GM18867 (cell line): ENCODE measurements at regions not wholly inside any gene's neighbourhood (a gene's known extent, or its start where the extent isn't known, plus 50 kb on each side); places are given as distances from the start of the nearest gene placed in this dataset.

Experiments used
- ATAC-seq: cut with Tn5 transposase; IDR thresholded peaks from one replicate; pipeline ENCODE4 v1.9.1; 2021; ENCODE audit warnings: mild to moderate bottlenecking, moderate library complexity; ENCODE audit not compliant: unreplicated experiment

GRCh38 chr13:50101590-50101989 is 86.3 kb downstream of the KCNRG start:
- ATAC-seq, result no peak

DNA sequence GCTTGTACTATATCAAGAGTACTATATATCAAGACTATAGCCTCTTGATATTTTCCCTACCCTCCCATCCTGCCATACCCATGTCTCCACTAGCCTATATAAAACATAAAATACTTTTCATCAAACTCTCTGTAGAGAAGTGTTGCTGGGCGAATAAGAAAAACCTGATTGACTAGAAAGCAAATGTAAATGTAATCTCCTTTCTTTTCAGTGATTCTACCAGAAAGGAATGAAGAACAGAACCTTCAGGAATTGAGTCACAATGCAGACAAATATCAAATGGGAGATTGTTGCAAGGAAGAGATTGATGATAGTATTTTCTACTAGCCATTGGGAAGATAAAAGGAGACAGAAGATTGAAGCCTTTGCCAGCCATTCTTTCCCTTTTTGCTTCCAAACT is 89.2 kb downstream of the KCNRG start:
- no peak for ATAC-seq

DNA sequence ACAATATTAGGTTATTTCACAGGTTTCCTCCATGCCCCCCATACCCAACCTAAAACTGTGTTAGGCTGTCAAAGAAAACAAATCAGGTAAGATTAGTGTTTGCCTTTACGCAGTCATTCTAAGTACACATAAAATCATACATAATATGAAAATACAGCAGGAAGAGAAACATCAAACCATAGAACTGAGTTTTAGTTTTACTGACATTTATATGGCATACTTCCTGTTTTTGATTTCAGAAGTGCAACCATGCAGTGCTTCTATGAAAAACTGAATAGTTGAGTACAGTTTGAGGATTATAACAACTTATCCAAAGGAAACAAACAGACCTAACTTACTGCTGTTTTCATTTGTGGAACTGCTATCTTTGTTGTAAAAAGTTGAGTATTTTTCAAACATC is 91.3 kb downstream of the KCNRG start:
- peak; percentile 89 for ATAC-seq

DNA sequence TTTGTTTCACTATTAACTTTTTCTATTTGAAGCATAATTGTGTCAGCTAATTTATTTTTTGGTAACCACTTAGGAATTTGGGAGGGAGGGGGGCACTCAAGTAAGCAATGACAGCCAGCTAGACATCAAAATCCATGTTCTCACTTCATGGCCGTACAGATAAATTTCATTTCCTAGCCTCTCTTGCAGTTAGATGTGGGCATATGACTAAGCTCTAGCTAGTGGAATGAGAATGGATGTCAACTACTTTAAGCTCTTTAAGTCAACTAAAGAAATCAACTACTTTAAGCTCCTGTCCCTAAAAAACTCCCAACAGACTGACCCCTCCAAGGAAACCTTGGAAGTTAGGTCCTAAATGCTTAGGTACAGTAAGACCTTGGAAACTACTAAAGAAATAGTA is 92.0 kb downstream of the KCNRG start:
- ATAC-seq, result no peak

DNA sequence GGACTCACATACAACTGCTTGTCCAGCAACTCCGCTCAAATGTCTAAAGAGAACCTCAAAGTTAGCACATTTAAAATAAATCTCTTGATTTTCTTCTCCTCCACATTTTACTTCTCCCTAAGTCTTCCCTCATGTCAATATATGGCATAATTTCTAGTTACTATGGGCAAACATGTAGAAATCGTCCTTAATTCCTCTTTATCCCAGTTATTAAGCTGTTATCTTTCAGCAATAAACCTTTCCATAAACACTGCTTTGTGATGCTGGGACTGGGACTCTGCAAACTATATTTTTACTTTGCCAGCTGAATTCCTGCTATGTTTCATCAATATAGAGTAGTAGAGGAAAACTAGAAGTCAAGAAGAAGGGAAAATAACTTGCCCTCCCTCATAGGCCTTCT is 99.7 kb downstream of the KCNRG start:
- no peak for ATAC-seq

DNA sequence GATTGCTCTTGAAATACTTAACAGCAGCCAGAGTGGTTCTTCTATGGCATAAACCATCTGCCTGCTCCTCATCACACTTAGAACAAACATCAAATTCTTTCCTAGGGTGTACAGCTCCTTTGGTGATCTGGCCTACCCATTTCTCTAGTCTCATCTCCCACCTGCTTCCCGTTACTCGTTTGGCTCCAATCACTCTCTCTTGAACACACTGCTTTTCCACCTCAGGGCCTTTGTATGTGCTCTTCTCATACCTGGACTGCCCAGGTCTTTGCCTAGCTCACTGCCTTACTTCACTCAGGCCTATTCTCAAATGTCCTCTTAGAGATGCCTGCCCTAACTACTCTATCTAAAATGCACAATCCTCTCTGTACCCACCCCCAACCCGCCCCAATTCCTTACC is 100.5 kb downstream of the KCNRG start:
- no peak for ATAC-seq

GRCh38 chr13:50116430-50116973 is 101.3 kb downstream of the KCNRG start:
- no peak for ATAC-seq

DNA sequence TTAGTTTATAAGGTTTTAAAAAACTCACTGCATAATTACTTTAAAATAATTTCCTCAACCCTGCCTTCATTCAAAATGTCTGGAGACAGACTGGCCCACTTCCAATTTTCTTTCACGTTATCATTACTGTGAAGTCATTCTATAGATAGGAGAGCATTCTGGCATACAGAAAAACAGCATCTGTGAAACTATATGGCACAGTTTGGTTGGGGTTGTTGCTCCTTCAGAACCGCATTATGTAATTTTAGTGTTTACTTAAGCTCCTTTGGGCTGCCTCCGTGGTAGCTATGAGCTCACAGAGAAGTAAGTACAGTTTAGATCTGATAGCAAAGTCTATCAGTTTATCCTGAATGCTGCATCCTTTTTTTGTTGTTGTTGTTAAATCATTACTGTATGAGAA is 104.3 kb downstream of the KCNRG start:
- no peak for ATAC-seq

DNA sequence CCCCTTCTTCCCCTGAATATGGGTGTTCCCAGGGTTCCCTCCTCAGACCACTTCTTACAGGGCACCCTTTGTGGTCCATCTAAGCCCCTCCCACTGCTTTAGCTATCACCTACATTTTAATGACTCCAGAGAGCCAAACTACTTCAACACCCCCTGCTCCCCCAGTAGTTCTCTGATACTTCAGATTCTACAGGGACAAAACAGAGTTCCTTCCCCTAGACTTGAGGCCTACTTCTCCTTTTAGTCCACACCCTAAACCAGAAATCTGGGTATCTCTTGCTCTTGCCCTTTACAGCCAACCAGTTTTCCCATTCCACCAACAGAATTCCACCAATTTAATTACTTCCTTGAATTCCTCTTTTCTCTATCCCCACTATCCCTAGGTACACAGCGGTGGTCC is 107.2 kb downstream of the KCNRG start:
- ATAC-seq, result no peak

DNA sequence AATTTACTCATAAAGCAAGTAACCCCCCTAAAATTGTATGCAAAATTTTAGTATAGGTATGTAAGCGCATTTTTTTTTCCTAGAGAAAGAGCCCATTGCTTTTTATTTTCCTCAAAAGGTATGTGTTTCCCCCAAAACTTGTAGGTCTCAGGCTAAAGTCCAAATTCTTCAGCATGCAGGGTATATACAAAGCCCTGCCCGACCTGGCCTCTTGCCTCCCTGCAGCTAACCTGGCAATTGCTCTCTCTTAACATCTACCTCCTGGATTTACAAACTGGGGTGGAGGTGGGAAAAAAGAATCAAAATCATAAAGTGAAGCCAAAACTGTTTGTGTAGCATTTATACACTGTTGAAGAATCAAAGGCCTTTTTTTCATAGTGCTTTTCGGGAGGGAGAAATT is 107.8 kb downstream of the KCNRG start:
- ATAC-seq, result no peak

DNA sequence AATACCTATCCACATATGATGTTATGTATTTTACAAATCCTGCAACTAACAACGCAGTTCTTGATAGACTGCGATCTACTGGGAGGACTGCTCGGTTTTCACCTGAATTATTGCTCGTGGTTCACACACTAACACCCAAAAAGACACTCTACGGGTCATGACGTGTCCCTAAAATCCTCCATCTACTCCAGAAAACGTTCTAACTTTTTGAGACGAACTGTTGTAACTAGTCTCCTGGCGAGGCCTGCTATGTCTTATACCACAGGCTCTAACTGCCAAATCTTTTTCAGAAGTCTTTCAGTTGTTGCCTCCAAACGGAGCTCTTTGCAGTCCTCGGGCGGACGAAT is 108.2 kb downstream of the KCNRG start:
- no peak for ATAC-seq

DNA sequence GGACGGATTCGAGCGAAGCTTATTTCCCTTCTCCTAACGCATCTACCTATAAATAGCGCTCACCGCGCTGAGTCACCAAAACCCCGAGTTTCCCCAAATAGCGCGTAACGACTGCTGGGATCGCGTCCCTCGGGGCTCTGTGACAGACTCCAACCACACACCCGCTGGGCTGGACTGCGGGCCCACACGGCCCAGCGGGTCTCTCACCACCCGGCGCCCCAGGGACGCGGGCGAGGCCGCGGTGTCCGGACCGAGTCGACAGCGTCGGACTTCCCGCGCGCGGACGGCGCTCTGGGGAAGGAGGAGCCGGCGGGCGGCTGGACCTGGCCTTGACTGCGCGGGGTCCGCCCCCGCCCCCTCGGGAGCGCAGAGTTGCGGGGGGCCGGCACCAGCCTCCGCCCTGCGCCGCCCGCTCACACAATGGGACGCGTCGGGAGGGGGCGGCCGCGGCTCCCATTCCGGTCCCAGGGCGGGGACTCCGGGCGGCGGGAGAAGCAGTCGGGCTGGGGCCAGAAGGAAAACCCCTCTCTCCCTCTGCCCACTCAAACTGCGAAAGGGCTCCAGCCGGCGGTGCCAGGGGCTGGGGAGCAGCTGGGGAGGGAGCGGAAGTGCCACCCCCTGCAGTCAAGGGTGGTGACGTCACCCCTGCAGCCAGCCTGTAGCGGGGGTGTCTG is 108.8 kb downstream of the KCNRG start:
- peak; percentile 75 for ATAC-seq

DNA sequence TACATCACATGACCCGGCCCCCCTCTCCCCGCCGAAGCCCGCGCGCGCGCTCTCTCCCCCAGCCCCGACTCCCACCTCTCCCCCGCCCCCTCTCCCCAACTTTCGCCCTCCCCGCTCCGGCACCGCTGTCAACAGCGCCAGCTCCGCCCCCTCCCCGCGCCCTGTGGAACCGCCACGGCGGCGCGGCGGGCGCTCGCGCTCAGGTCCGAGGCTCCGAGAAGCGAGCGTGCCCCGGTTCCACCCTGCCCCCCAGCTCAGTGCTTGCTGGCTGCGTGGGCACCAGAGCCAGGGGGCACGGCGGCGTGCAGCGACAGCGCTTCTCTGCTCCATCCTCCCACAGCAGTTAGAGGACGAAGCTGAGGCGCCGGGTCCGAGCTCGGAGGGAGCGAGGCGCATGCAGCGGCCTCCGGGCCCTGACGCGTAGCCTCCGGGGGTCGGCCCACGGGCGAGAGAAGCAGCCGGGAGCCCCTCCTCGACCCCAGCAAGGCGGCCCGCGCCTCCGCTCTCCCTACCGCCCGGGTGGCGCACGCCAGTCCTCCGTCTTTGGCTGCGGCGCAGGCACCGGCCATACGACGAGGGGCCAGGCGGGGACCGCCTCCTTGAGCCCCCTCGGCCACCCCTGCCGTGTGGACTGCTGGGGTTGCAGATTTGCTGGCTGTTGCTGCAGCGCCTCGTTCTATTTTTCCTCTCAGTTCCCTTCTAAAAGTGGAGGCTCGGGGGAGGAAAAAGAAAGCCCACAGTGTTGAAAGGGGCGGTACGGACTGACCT is 109.5 kb downstream of the KCNRG start:
- peak; percentile 33 for ATAC-seq

DNA sequence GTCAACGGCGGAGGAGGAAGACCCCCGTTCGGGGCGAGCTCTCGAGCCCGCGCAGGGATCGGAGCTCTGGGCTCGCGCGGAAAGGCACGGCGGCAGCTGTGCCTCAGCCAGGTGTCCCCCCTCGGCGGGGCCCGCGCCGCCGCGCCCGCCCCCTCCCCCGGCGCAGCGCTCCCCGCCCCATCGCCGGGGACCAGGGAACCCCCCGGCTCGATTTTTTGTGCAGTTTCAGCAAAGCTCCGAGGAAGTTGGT is 110.0 kb downstream of the KCNRG start:
- peak; percentile 4 for ATAC-seq

DNA sequence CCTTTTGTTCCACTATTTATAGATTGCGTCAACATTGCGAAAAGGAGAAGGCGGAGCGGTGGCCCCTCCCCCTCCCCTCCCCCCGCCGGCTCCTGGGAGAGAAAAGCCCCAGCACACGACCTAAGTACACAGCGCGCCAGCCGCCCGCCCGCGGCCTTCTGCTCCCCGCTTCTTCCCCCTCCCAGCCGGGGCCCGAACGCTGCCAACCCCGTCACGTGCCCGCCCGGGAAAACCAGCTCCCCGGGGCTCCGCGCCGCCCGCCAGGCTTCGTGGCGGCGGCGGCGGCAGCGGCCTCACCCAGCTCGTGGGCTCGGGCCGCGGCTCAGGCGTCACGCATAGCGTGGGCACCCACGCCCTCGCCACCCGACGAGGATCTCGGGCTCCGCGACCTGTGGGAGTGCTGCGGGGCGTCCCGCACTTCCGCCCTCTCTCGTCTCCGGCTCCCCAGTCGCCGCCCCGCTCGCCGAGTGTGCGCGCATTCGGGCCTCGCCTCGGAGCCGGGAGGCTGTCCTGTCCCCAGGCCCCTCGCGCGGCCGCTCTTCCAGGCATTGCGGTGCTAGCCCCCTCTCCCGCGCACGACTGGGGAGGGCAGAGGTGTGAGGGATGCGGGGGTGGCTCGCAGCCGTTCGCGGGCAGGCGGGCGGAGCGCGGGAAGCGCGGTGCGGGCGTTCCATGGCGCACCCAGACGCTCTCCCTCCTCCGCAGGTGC is 110.5 kb downstream of the KCNRG start:
- ATAC-seq, result peak; percentile 10

- no peak for ATAC-seq
Measured at GRCh38 chr13:50126263-50126992, 111.2 kb downstream of the KCNRG start.

GRCh38 chr13:50126993-50127725 is 111.9 kb downstream of the KCNRG start:
- no peak for ATAC-seq

DNA sequence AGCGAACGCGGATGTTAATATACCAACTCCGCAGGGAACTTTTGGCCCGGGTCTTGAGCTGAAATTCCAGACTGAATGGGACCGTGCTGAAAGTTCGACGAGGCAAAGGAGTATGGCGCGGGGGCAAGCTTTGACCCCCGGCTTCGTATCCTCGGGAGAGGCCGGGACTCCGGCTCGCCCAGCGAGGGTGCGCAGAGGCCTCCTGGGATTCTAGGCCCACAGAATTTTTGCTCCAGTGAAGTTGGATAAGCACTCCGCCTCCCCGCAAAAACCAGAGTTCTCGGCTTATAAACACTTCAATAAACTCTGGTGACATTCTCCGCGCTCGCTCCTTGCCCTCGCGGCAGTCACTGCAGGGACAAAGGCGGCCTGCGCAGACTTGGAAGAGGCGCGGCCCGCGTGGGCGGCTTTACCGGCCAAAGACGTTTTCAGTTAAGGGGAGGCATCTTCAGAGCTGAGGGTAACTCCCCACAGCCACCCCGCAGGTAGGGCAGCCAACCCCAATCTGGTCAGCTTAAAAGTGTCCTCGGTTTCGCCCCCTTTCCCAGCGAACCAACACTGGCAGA is 112.6 kb downstream of the KCNRG start:
- no peak for ATAC-seq

GRCh38 chr13:50128428-50128931 is 113.2 kb downstream of the KCNRG start:
- no peak for ATAC-seq

GRCh38 chr13:50129081-50129705 is 113.9 kb downstream of the KCNRG start:
- peak; percentile 24 for ATAC-seq
